Trophoblast cell (in vitro differentiated cells and primary cell): ENCODE measurements at regions not wholly inside any gene's neighbourhood (a gene's known extent, or its start where the extent isn't known, plus 50 kb on each side); places are given as distances from the start of the nearest gene placed in this dataset.

Source experiments
- DNase-seq, 2 donors: peaks; one replicate each; pipeline ENCODE4 v3.0.0-alpha.2; 2016
- H2AFZ ChIP-seq: 2 replicates; pipeline ENCODE4 v1.6.1; 2013; ENCODE audit warnings: low read length, moderate library complexity, mild to moderate bottlenecking; ENCODE audit not compliant: insufficient read depth, poor library complexity
- H2AK5ac ChIP-seq: 2 replicates; pipeline ENCODE4 v1.6.1; 2013; ENCODE audit warnings: mild to moderate bottlenecking, low read length
- H2BK120ac ChIP-seq: 2 replicates; pipeline ENCODE4 v1.6.1; 2013; ENCODE audit warnings: low read length, mild to moderate bottlenecking, moderate library complexity; ENCODE audit not compliant: insufficient read depth, poor library complexity
- H2BK12ac ChIP-seq: 2 replicates; pipeline ENCODE4 v1.6.1; 2013; ENCODE audit warnings: mild to moderate bottlenecking, low read length, moderate library complexity
- H2BK5ac ChIP-seq: 2 replicates; pipeline ENCODE4 v1.6.1; 2013; ENCODE audit warnings: low read length, low read depth, moderate library complexity, mild to moderate bottlenecking; ENCODE audit not compliant: poor library complexity
- H3K14ac ChIP-seq: 2 replicates; pipeline ENCODE4 v1.6.1; 2013; ENCODE audit warnings: mild to moderate bottlenecking, low read length
- H3K18ac ChIP-seq: 2 replicates; pipeline ENCODE4 v1.6.1; 2013; ENCODE audit warnings: mild to moderate bottlenecking, low read length
- H3K23ac ChIP-seq: 2 replicates; pipeline ENCODE4 v1.6.1; 2013; ENCODE audit warnings: low read length
- H3K27ac ChIP-seq: 2 replicates; pipeline ENCODE4 v1.5.1; 2013; ENCODE audit warnings: low read depth, mild to moderate bottlenecking, inconsistent platforms, low read length, moderate library complexity
- H3K27me3 ChIP-seq: 2 replicates; pipeline ENCODE4 v1.6.1; 2013; ENCODE audit warnings: inconsistent platforms, mild to moderate bottlenecking, low read length, moderate library complexity; ENCODE audit not compliant: insufficient read depth
- H3K36me3 ChIP-seq, 2 experiments: 1 replicate in 1 of 2; 2 replicates in 1 of 2; pipeline ENCODE4 v1.6.1; 2013; ENCODE audit warnings: low read length in 2 of 2, mild to moderate bottlenecking in 2 of 2, moderate library complexity in 1 of 2; ENCODE audit not compliant: insufficient read depth in 2 of 2, control insufficient read depth in 1 of 2
- H3K4ac ChIP-seq: 2 replicates; pipeline ENCODE4 v1.6.1; 2013; ENCODE audit warnings: low read depth, mild to moderate bottlenecking, low read length, moderate library complexity
- H3K4me1 ChIP-seq, 2 experiments: 1 replicate in 1 of 2; 2 replicates in 1 of 2; pipeline ENCODE4 v1.6.1; 2013; ENCODE audit warnings: low read length in 2 of 2, mild to moderate bottlenecking in 2 of 2, moderate library complexity in 1 of 2; ENCODE audit not compliant: insufficient read depth in 2 of 2, control insufficient read depth in 1 of 2
- H3K4me2 ChIP-seq: 2 replicates; pipeline ENCODE4 v1.6.1; 2013; ENCODE audit warnings: inconsistent platforms, mild to moderate bottlenecking, low read length, moderate library complexity
- H3K4me3 ChIP-seq: 2 replicates; pipeline ENCODE4 v1.5.1; 2013; ENCODE audit warnings: mild to moderate bottlenecking, low read depth, low read length, inconsistent platforms
- H3K79me1 ChIP-seq: one replicate; pipeline ENCODE4 v1.6.1; 2013; ENCODE audit warnings: low read length
- H3K79me2 ChIP-seq: 2 replicates; pipeline ENCODE4 v1.6.1; 2013; ENCODE audit warnings: low read length, mild to moderate bottlenecking; ENCODE audit not compliant: control insufficient read depth, insufficient read depth, poor library complexity
- H3K9ac ChIP-seq: 2 replicates; pipeline ENCODE4 v1.6.1; 2013; ENCODE audit warnings: mild to moderate bottlenecking, low read length
- H3K9me3 ChIP-seq: 2 replicates; pipeline ENCODE4 v1.6.1; 2013; ENCODE audit warnings: low read depth, mild to moderate bottlenecking, control low read depth, inconsistent platforms, low read length; ENCODE audit not compliant: insufficient read depth
- H4K12ac ChIP-seq: 2 replicates; pipeline ENCODE4 v1.6.1; 2013; ENCODE audit warnings: low read depth, mild to moderate bottlenecking, low read length, moderate library complexity
- H4K8ac ChIP-seq: 2 replicates; pipeline ENCODE4 v1.6.1; 2013; ENCODE audit warnings: low read depth, mild to moderate bottlenecking, low read length, moderate library complexity
- H4K91ac ChIP-seq: one replicate; pipeline ENCODE4 v1.6.1; 2013; ENCODE audit warnings: low read depth, mild to moderate bottlenecking, low read length, moderate library complexity
- WGBS: extraction: QIAGEN DNeasy Blood & Tissue Kit; methylation state at CpG from one replicate; pipeline ENCODE4 v1.1.7; 2013; ENCODE audit warnings: missing lambda C conversion rate; ENCODE audit not compliant: insufficient read length, insufficient coverage; ENCODE audit errors: extremely low coverage; 5-methylcytosine and 5-hydroxymethylcytosine counted together

- Histone ChIP-seq H3K36me3 (no peaks in the 10 kb centered on the region), H2BK5ac (no peak overlapping the region), H4K12ac (no peak overlapping the region), H3K14ac (no peak overlapping the region), H4K8ac (no peak overlapping the region), H4K91ac (no peak overlapping the region), H2BK12ac (no peak overlapping the region), H3K4me3 (no peak overlapping the region), H3K9me3 (no peaks in the 10 kb centered on the region), H3K23ac (no peak overlapping the region), H2BK120ac (no peak overlapping the region), H3K79me2 (no peaks in the 10 kb centered on the region), H3K18ac (no peak overlapping the region), H2AK5ac (no peak overlapping the region), H3K27me3 (no peaks in the 10 kb centered on the region), H3K4ac (no peak overlapping the region), H3K4me2 (no peak overlapping the region), H3K27ac (no peak overlapping the region), H3K4me1 (no peaks in the 10 kb centered on the region), H2AFZ (no peak overlapping the region), H3K9ac (no peak overlapping the region), H3K79me1 (no peaks in the 10 kb centered on the region)
- WGBS = no CpG with 5 or more reads among the region's 3 CpGs
- DNase-seq = no peak
Observed at GRCh38 chr7:84331616-84332015, 137.0 kb upstream of the SEMA3A start.

GRCh38 chr7:84328571-84328970 lies 134.0 kb upstream of the SEMA3A start:
- no peak overlapping the region for H3K4ac ChIP-seq
- H4K91ac ChIP-seq = no peak overlapping the region
- WGBS = no CpG with 5 or more reads among the region's 2 CpGs
- no peaks in the 10 kb centered on the region for H3K4me1 ChIP-seq
- H2AFZ ChIP-seq = no peak overlapping the region
- no peak overlapping the region for H4K12ac ChIP-seq
- no peak overlapping the region for H2BK12ac ChIP-seq
- H3K27ac ChIP-seq = no peak overlapping the region
- no peaks in the 10 kb centered on the region for H3K9me3 ChIP-seq
- H2BK5ac ChIP-seq = no peak overlapping the region
- no peaks in the 10 kb centered on the region for H3K79me1 ChIP-seq
- DNase-seq = no peak
- no peak overlapping the region for H3K9ac ChIP-seq
- H2AK5ac ChIP-seq = no peak overlapping the region
- H3K27me3 ChIP-seq = no peaks in the 10 kb centered on the region
- H3K14ac ChIP-seq = no peak overlapping the region
- no peak overlapping the region for H3K4me3 ChIP-seq
- no peak overlapping the region for H4K8ac ChIP-seq
- no peak overlapping the region for H3K23ac ChIP-seq
- H3K4me2 ChIP-seq = no peak overlapping the region
- no peaks in the 10 kb centered on the region for H3K79me2 ChIP-seq
- no peaks in the 10 kb centered on the region for H3K36me3 ChIP-seq
- no peak overlapping the region for H3K18ac ChIP-seq
- no peak overlapping the region for H2BK120ac ChIP-seq

- H4K91ac ChIP-seq = no peak overlapping the region
- H3K4me2 ChIP-seq = no peak overlapping the region
- no peak overlapping the region for H2AFZ ChIP-seq
- no peak overlapping the region for H4K8ac ChIP-seq
- no peaks in the 10 kb centered on the region for H3K79me1 ChIP-seq
- H3K27me3 ChIP-seq = no peaks in the 10 kb centered on the region
- no peaks in the 10 kb centered on the region for H3K79me2 ChIP-seq
- H3K9me3 ChIP-seq = no peaks in the 10 kb centered on the region
- no peak overlapping the region for H4K12ac ChIP-seq
- H3K4me3 ChIP-seq = no peak overlapping the region
- H3K9ac ChIP-seq = no peak overlapping the region
- no peak overlapping the region for H2BK5ac ChIP-seq
- H3K14ac ChIP-seq = no peak overlapping the region
- no peak overlapping the region for H3K4ac ChIP-seq
- no peak overlapping the region for H3K27ac ChIP-seq
- H2BK120ac ChIP-seq = no peak overlapping the region
- H3K4me1 ChIP-seq = no peaks in the 10 kb centered on the region
- H2AK5ac ChIP-seq = no peak overlapping the region
- H3K36me3 ChIP-seq = no peaks in the 10 kb centered on the region
- no peak overlapping the region for H3K23ac ChIP-seq
- no peak overlapping the region for H2BK12ac ChIP-seq
- H3K18ac ChIP-seq = no peak overlapping the region
- no peak for DNase-seq
Observed at GRCh38 chr7:84324136-84324630, 129.6 kb upstream of the SEMA3A start.

- H2BK12ac ChIP-seq = no peak overlapping the region
- no peak overlapping the region for H3K23ac ChIP-seq
- no peaks in the 10 kb centered on the region for H3K36me3 ChIP-seq
- H4K8ac ChIP-seq = no peak overlapping the region
- no peak overlapping the region for H3K18ac ChIP-seq
- no peak overlapping the region for H3K9ac ChIP-seq
- H2AFZ ChIP-seq = no peak overlapping the region
- H3K27ac ChIP-seq = no peak overlapping the region
- H2BK120ac ChIP-seq = no peak overlapping the region
- no peak overlapping the region for H3K4me2 ChIP-seq
- no peak overlapping the region for H2BK5ac ChIP-seq
- no peaks in the 10 kb centered on the region for H3K9me3 ChIP-seq
- H3K4me1 ChIP-seq = no peaks in the 10 kb centered on the region
- no peak overlapping the region for H2AK5ac ChIP-seq
- H3K79me2 ChIP-seq = no peaks in the 10 kb centered on the region
- no peak overlapping the region for H3K14ac ChIP-seq
- no peak overlapping the region for H4K12ac ChIP-seq
- H4K91ac ChIP-seq = no peak overlapping the region
- no peak for DNase-seq
- H3K79me1 ChIP-seq = no peaks in the 10 kb centered on the region
- H3K27me3 ChIP-seq = no peaks in the 10 kb centered on the region
- H3K4ac ChIP-seq = no peak overlapping the region
- no peak overlapping the region for H3K4me3 ChIP-seq
Observed at GRCh38 chr7:84317536-84317935, 122.9 kb upstream of the SEMA3A start.
